HS-27A (cell line): ENCODE measurements at regions not wholly inside any gene's neighbourhood (a gene's known extent, or its start where the extent isn't known, plus 50 kb on each side); places are given as distances from the start of the nearest gene placed in this dataset.
A peak's percentile ranks its signal among the peaks of the same experiment; 100 is the strongest.
"Not testable (repeated sequence)": the region's sequence is repeated elsewhere in the genome, so short reads cannot be mapped to it uniquely, and the experiment has no call there.

Source experiments
- DNase-seq: peaks from one replicate; pipeline ENCODE4 v3.0.0-alpha.2; 2012; ENCODE audit warnings: low read depth, missing footprints

DNA sequence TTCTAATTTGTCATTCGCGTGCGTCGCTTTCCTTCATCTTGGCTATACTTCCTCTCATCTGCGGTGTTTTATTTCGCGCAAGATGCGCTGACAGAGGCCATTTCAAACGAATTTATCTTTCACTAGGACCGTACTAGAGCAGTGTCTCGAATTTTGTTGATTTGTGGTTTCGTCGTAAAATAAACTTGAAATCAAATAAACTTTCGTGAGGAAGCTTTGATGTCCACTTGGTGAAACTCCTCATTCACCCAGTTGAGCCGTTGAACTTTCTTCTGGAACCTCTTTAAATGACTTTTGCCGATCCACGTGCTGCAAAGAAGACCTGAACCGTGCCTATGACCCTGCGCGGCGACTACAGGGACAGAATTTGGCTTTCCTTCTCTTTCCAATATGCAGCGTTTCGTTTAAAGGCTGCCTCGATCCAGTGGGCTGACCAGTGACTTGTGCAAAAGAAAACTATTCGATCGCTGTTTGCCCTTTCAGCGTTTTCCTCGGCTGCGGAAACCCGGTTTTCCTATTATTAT is 163.9 kb upstream of the PPP1R3A start:
- no peak for DNase-seq

DNA sequence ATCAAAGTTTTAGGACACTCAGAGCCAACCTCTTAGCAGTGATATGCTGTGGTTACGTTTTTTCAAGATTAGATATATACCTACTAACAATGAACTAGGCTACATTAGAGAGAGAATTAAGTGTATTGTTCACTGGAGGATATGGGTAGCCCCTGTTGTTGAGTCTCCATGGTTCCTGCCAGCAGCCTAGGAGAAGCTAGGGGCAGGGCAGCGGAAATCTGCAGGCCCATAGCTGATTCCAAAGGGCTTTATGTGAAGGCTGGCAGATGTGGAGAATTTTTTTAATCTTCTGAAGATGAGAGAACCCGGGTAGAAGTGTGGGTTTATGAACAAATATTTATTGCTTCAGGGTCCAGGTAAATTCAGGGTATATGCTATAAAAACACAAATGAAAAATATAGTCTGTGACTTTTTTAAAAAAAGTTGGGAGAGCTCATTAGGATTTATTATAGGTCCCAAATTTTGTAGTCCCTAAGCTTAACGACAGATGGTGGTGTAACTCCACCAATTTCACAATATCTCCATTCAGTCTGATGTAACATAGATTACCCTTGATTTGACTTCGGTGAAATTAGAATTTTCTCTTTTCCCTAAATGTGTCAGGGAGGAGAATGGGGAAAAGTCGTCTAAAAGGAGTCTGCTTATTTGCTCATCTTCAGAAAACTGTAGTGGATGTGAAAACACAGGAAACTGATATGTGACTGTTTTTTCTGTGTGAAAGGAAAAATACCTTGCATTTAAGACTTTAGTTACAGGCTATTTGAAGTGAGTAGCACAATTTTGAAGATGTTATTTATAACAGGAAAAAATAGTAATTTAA is 163.0 kb upstream of the PPP1R3A start:
- no peak for DNase-seq

DNA sequence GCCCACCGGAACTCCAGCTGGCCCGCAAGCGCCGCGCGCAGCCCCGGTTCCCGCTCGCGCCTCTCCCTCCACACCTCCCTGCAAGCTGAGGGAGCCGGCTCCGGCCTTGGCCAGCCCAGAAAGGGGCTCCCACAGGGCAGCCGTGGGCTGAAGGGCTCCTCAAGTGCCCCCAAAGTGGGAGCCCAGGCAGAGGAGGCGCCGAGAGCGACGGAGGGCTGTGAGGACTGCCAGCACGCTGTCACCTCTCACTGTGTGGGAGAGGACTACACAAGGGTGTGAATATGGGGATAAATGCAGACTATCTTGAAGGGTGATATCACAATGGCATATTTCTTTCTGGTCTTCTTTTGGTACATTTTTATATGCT is 158.3 kb upstream of the PPP1R3A start:
- not testable (repeated sequence) for DNase-seq

DNA sequence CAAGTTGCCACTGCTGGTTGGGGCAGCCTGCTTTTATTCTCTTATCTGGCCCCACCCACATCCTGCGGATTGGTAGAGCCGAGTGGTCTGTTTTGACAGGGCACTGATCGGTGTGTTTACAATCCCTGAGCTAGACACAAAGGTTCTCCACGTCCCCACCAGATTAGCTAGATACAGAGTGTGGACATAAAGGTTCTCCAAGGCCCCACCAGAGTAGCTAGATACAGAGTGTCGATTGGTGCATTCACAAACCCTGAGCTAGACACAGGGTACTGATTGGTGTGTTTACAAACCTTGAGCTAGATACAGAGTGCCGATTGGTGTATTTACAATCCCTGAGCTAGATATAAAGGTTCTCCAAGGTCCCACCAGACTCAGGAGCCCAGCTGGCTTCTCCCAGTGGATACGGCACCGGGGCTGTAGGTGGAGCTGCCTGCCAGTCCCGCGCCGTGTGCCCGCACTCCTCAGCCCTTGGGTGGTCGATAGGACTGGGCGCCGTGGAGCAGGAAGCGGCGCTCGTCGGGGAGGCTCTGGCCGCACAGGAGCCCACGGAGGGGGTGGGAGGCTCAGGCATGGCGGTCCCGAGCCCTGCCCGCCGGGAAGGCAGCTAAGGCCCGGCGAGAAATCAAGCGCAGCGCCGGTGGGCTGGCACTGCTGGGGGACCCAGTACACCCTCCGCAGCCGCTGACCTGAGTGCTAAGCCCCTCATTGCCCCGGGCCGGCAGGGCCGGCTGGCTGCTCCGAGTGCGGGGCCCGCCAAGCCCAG is 157.8 kb upstream of the PPP1R3A start:
- not testable (repeated sequence) for DNase-seq

DNA sequence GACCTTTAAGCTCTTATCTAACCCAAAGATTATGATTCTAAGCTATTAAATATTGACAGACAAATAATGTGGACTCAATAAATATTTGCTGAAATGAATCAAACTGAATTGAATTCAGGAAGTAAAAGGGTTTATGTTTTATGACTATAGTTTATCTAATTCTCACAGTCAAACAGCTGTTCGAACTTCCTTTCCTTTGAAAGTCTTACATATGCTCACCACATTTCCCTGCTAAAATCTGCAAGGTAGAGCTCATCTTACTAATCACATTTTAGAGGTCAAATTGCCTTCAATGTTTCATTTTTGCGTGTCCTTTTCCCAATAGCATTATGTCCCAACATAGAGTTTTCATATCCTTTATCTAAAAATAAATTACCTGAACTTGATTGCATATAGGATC is 154.9 kb upstream of the PPP1R3A start:
- no peak for DNase-seq

DNA sequence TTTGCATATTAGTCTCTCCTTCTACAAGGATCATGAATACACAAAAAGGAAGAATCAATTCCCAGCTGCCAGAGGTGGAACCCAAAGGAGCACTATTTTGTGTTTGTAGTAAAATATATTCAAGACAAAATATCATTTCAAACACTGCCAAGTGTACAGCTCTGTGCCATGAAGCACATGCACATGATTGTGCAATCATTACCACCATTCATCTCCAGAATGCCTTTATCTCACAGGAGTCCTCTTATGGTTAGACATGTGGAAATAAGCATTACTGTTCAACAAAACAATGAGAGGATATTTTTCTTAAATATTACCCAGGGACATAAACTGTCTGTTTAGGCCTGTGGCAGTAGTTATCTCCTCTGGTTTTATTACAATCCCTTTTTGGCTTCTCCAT is 151.4 kb upstream of the PPP1R3A start:
- no peak for DNase-seq

DNA sequence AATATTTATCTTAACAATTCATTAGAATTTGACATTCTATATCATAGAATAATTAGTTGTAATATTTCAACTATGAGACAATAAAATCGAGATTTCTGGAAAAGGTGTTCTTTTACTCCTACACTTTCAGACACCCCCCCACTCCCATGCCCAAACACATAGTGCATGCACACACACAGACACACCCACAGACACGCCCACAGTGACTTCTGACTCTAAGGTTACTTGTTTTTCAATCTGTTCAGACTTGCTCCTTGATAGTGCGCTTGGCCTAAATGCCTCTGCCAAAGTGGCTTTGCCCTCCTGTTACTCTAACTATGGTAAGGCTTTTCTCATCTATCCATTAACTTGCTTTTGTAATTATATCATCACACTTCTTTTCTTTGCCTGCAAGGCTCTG is 144.0 kb upstream of the PPP1R3A start:
- no peak for DNase-seq

DNA sequence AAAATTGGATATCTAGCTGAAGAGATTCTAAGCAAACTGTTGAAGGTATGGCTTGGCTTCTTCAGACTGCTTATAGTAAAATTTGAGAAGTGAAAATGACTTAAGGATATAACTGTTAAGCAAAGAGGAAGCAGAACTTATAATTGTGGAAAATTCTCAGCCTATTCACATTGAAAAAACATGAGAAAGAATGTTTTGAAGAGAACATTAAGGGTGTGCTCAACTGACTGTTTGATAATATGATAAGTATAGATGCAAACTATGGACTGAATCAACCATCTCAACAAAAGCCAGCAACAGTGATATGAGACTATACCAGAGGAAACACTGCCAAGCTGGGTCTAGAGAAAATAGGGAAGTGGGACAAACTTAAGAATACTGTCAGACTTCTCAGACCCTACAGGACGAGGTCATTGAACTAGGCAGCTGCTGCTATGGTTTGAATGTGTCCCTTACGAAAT is 133.1 kb upstream of the PPP1R3A start:
- DNase-seq = no peak

DNA sequence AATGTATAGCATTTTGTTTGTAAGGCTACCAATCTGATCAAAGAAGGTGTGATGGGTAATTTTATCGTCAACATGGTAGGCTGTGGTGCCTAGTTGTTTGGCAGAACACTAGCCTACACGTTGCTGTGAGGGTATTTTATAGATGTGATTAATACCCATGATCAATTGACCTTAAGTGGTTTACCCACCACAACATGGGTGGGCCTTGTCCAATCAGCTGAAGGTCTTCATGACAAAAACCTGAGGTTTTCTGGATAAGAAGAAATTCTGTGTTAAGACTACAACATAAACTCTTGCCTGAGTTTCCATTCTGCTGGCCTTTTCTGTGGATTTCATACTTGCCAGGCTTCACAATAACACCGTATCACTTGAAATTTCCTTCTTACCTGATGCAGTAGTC is 131.8 kb upstream of the PPP1R3A start:
- DNase-seq = no peak

DNA sequence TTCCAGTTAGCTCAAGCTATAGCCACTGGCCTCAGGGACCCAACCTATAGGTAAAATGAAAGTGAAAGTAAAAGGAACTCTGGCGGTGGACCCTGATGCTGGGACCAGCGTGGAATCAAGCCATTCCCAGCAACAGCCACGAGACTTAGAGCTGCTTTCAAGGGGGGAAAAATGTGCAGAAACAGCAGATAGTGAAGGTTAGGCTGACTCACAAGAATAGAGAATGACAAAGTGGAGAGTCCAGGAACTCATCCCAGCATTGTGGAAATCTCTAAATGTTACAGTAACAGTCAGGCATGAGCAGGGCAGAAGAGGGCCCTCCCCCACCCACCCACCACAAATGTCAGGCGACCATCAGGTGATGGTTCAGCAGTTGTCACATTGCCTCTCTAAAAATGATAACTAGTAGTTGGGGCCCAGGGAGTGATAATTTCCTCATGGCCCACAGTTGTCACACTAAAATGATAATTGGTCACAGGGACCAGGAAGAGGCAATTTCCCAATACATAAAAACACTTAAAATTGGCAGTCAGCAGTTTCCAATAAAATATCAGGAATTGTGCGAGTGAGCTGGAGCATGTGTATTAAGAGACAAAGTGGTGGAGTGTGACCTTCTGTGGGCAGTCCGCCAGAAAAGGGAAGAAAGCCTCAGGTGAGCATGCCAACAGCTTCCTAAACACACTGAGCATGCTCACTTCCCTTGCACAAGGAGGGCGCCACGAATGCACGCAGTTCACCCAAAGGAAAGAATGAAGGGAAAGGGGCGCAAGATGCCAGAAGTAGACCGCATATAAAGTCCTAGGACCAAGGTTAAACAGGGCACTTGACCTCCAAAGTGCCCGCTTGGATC is 129.8 kb upstream of the PPP1R3A start:
- no peak for DNase-seq

DNA sequence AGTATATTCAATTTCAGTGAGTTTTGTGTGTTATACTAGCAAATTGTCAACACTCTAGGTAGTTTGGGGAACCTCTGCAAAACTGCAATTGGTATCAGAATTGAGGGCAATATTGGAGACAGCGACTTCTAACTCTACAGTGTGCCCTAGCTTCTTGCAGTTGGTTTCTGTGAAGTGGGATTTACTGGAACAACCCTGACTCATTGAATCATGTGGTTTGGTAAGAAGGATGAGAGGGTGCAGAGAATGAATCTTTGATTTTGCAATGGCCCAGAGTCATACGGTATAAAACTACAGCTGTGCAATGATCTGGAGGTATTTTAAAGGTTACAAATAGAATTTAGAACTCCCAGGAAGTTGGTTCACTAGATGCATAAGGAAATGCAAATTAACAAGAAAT is 129.1 kb upstream of the PPP1R3A start:
- DNase-seq = peak; percentile 2

DNA sequence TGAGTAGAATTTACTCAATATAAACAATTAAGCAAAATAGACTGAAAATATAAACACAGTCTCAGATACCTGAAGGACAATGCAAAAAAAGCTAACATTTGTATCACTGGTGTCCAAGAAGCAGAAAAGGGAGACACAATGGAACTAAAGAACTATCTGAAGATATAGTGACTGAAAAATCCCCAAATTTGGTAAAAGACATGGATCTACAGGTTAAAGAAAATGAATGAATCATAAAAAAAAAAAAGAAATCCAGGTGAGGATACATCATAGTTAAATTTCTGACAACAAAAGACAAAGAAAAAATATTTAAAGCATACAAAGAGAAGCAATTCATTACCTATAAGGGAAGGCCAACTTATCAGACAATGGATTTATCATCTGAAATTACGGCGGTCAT is 114.7 kb upstream of the PPP1R3A start:
- DNase-seq = no peak

DNA sequence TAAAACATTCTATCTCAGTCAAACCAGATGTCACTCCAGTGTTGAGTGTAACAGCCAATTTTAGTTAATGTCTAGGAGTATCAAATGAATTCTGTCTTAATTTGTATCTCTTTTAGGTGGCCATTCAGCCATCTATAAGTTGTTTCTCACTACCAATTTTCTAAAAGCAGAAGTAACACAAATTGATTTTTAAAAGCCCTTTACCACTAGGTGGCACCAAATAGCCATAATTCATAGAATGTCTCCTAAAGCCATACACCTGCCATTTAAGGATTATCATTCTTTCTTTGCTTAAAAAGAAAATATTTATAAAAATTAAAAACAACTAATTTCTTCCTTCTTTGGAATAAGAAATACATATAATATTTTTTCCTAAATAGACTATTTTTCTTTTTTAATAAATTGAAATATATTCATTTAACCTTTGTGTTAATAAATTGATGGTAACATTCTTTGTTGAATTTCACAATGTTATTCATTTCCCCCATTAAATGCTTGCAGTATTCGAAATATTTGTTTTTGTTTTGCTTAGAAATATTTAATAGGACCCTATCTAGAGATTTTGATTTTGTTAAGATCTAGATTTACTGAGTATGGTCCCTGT is 107.8 kb upstream of the PPP1R3A start:
- peak; percentile 30 for DNase-seq

DNA sequence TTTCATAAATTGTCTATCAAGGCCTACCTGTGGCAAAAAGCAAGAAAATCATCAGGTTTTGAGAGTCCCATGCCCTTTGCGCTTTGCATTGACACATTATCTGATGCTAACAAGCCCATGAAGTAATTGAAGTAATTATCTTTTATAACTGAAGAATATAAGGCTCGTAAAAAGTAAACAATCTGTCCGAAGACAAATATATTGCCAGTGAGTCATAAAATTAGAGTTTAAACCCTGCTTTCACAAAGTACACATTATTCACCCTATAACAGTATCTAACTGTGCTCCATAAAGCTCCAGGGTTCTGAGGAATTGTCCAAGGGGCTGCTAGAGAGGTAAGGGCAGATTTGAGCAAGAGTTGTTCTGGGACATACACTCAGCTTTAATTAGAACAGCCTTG is 102.3 kb upstream of the PPP1R3A start:
- no peak for DNase-seq

DNA sequence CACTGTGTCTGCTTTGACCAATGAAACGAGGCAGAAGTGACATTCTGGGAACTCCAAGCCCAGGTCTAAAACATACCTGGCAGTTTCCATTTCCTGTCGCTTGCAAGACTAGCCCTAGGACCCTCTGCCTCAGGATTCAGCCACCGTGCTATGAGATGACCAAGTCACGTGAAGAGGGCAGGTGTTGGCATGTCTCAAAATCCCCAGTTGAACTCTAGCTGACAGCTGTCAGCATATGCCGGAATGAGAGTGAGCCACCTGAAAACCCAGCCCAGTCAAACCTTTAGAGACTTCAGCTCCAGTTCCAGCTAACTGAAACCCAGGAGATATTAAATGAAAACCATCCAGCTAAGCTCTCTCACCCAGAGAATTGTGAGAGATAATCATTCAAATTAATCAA is 89.9 kb upstream of the PPP1R3A start:
- DNase-seq = no peak

DNA sequence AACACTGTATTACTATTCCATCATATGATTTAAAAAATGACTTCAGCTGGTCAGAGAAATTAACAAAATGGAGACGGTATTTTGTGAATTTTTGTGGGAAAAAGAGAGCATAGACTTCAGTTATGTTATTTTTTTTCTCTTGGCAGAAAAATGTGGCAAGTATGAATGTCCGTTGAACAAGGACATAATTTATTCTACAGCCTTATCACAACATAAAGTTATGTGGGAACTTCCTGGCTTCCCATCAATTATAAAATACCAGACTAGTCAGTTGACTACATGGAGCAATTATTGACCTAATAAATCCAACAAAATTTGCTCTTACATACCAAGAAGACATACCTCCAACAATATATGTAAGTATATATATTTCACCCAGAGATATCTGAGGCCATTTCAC is 88.6 kb upstream of the PPP1R3A start:
- no peak for DNase-seq

DNA sequence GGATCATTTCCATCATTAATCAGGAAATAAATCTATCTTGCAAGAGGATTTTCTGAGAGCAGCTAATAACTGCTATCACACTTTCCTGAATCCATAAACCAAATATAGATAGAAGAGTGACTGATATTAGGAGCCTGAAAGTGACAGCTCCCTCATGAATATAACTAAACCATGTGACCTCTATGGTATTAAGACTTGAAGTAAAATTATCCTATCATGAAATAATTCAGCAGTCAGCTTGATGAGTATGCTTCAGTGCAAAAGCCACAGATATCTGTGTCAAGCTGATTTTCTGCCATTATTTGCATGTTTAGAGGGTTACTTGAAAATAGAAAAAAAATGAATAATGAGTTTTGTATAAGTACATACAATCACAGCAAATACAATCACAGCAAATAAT is 80.1 kb upstream of the PPP1R3A start:
- DNase-seq = no peak

DNA sequence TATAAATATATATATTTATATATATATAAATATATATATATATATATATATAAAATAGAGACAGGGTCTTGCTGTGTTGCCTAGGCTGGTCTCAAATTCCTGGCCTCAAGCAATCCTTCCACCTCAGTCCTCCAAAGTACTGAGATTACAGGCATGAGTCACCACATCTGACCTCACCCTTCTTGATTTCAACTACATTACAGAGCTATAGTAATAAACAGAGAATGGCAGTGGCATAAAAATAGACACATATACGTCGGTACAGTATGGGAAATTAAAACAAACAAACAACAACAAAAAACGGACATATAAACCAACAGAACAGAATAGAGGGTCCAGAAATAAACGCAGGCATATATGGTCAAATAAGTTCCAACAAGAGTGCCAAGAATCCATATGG is 77.6 kb upstream of the PPP1R3A start:
- no peak for DNase-seq

DNA sequence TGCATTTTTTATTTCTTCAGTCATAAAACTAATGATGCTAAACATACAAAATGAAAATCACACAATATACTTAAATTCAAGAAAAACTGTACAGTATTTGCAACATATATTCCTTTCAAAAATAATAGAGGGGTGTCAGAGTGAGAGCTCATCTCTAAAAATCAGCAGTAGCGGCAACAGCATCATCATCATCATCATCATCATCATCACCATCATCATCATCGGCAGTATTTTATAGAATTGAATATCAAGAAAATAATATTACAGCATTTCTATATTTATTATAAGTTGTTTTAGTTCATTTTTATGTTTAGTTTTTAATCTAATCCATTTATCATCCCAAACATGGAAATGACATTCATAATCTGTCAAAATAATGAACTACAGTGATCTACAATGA is 67.4 kb upstream of the PPP1R3A start:
- DNase-seq = no peak

DNA sequence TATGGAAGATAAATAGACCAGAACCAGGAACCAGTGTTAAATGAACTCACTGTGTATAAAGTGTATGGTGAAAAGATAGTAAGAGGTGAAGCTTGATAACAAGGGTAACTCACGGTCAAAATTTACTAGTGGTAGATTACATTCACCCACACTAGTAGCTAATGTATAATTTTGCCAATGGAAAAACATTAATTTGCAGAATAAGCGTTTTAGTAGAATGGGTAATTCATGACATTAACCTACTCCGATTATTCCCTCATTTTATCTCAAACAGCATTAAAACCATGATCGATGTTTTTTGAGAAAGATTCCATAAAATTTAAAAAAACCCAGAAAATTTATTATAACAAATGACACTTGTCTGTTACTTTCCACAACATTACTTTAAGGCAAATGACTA is 57.7 kb upstream of the PPP1R3A start:
- DNase-seq = no peak

DNA sequence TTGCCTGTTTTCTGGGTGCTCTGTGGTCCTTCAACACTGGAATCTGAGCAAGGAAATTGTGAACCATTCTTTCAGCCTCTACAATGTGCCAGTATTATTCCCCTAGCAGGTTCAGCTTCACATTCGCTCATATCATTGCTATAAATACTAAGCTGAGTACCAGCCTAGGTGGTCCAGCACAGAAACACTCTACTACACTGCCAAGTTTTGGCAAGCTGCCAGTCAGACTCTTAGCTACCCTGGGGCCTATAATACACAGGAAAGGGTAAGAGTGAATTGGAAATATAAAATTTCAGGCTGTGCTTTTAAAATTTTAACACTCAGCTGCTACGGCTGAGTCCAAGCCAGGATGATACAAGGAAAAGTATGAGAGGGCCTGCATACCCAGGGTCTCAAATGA is 49.9 kb upstream of the PPP1R3A start:
- no peak for DNase-seq
